Bone marrow (tissue), 2 donors: ENCODE measurements at regions not wholly inside any gene's neighbourhood (a gene's known extent, or its start where the extent isn't known, plus 50 kb on each side); places are given as distances from the start of the nearest gene placed in this dataset.

Experiments used
- DNase-seq, 2 donors: peaks; one replicate each; lab custom pipeline; 2025; lab: John Stamatoyannopoulos, UW

GRCh38 chr1:57922130-57922529 lies 498.3 kb upstream of the DAB1 start:
- DNase-seq = no peak

- DNase-seq = no peak
Measured at GRCh38 chr1:57916041-57916440, 492.2 kb upstream of the DAB1 start.

DNA sequence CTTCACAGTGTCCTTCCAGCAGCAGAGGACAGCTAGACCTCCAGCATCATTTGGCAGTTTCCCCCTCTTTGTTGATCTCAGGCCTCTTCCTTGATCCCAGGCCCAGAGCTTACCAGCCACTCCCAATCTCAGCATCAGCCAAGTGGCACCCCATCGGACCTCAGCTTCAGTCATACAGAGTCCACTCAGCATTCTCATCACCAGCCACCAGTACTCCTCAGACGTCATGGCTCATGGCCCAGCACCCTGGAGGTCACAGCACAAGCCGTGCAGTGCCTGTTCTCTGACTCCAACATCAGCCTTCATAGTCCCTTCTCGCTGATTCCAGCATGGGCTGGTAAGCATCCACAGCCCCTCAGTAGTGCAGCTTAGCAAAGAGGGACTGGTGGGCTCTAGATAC lies 487.6 kb upstream of the DAB1 start:
- DNase-seq = no peak

- DNase-seq = no peak
Measured at GRCh38 chr1:57910782-57911181, 486.9 kb upstream of the DAB1 start.

DNA sequence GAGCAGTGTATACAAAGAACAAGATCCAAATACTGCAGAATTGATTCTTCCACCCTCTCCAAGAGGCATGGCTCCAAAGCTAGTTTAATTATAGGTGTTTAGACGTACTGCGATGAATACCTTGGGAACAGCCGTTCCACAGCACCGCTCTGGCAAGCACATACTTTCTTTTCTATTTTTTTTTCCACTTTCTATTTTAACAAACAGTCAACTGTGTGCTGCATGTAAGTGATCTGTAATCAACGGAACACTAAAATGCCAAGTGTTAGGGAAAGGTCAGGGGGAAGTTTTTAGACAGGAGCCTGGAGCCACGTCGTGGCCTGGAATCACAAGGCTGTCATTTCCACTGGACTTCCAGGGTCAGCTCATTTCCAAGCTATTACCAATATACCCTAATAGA lies 486.4 kb upstream of the DAB1 start:
- DNase-seq = no peak

DNA sequence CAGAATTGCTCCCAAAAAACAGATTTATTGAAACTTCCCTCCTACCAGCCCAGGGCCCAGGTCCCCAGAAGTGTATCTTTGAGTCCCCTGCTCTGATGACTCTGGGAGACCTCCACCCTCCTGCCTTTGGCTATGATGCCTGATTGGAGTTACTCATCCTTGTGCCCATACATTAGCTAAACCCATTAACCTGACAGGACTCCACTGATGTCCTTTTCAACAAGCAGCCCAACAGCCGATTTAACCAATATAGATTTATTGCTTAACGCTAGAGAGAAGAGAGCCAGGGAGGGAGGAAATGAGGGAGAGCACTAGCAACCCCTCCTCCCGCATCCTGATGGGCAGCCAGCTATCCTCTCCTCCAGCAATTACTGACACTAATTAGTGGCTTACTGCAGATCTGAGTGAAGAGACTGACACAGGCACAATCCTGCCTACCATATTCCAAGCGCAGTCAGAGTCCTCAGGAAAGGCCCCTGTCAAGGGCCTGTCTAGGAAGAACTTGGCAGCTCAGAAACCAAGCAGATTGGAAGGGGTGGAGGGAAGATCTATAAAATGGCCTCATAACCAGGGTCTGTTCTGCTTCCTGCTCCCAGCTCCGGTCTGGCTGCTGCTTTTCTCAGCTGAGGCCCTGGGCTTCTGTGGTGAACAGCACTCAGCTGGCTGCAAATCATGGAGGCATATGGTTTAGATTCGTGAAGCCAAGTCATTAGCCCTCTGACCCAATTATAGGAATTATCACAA lies 484.5 kb upstream of the DAB1 start:
- no peak for DNase-seq

DNA sequence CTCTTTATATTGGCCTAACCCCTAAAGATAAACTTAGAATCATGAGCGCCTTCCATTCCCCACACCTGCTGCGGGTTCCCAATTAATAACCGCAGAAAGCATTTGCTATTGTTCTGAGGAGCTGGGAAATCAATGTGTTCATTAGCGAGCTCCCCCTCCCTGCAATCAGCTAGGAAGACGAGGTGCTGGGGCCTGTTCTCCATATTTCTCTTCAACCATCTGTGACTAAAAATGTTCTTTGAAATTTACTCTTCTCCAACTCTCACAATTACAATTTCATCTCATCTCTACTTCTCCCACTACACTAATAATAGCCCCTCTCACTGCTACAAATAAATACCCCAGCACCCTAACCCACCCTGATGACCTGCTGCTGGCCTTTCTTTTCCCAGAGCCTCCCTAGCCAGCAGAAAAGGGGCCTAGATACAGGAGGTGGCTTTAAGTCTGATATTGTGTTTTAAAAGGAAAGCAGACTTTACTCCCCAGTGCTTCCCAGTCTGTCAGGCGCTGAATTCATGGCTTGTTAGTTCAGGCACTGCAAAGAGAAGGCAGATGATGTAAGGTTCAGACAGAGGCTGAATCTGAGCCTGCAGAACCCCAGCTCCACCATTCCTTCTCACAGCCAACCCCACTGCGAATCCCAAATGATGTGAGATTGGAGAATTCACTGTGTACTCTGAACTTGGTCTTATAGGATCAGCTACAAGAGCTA lies 477.5 kb upstream of the DAB1 start:
- no peak for DNase-seq

- DNase-seq = no peak
Measured at GRCh38 chr1:57898531-57898930, 474.7 kb upstream of the DAB1 start.

DNA sequence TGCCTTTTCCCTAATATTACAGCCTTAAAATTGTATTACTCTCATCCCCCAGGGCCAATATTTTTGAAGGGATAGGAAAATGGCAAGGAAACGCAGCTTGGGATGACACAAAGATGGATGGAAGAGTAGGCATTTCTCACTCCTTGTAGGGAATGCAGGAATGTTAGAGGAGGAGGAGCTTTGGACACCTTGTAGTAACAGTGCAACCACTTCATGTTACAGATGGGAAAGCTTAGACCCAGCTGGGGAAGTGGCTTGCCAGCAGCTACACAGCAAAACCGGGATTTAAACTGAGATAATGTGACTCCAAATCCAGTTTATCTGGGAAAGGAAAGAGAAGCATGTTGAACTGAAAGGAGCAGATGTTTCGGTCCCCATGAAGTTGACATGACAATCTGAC lies 473.7 kb upstream of the DAB1 start:
- DNase-seq = no peak

DNA sequence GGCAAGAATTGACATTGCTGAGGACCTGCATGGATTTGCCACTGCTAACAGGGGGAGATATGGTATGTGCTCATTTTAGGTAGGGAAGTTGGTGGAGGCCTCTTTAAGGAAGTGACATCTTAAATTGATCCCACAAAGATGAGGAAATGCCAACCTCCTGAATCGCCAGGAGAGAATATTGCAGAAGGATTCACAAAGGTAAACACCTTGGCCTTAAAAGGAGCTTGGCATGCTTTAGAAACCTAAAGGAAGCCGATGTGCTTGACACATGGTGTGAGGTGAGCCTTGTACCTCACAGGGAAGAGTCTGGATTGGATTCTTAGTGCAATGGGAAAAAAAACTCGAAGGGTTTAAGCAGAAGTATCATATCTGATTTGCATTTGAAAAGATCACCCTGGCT lies 470.5 kb upstream of the DAB1 start:
- no peak for DNase-seq

GRCh38 chr1:57889676-57890320 lies 465.9 kb upstream of the DAB1 start:
- no peak for DNase-seq

DNA sequence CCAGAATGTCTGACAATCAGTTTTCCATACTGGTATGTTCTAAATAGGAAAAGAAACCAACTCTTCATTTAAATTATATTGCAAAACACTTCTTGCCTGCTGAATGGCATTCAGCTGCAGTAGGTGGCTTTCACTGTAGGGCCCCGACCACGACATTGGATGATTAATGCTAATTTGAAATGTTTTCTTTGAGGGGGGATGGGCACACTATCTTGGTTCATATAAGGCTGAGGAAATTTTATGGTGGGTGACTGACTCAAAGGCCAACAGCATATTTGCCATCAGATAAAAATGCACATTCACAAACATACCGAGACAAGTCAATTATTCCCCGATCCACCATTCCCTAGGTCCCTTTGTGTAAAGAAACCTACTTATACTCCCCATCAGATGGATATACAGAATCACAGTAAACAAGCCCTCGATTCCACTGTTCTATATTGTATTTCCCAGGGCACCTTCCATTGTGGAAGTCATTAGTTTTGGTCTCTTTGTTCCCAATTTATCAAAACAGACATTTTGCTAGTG lies 464.2 kb upstream of the DAB1 start:
- no peak for DNase-seq

- no peak for DNase-seq
Measured at GRCh38 chr1:57886376-57886775, 462.5 kb upstream of the DAB1 start.

DNA sequence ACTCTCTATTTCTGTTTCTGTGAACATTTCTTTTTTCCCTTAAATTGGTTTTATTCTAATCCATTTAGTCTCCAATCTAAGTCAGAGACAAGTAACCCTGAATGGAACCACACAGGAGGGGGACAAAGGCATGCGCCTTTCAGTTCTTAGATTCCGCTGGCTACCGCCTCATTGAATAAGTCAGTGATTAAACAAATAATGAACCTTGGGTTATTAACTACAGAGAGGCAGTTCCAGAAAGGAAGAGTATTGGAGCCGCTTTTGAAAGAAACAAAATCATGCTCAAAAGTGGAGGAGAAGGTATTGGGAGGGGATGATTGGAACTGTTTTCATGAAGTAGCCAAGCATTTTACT lies 459.8 kb upstream of the DAB1 start:
- DNase-seq = no peak

DNA sequence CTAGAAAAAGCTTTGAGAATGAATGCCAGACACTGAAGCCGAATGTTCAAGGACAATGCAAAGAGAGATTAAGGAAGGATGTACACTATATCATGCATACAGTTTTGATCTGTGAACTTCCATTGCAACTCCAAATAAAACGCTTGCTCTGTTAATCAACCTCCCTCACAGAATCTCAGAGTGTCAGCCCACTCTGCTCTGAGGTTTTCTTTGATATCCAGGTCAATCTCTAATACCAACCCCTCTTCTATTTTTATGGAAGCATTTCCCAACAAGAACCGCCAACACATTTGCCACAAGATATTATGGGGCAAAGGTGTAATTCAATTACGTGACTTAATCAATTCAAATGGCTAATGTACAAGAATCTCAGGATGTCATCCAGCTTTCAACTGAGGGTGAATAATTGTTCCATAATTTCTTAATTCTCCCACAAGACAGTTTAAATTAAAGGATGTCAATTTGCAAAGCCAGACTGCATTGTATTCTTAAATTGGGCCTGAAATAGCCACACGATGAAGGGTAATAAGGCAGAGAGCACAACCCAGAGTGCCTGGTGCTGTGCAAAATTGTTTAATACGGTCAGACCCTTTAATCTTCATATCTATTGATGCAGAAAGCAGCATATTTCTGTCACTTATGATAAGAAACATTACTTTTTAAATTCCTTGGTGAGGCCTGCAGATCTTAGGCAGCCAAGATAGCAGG lies 459.2 kb upstream of the DAB1 start:
- DNase-seq = no peak

- no peak for DNase-seq
Measured at GRCh38 chr1:57882072-57882471, 458.2 kb upstream of the DAB1 start.

DNA sequence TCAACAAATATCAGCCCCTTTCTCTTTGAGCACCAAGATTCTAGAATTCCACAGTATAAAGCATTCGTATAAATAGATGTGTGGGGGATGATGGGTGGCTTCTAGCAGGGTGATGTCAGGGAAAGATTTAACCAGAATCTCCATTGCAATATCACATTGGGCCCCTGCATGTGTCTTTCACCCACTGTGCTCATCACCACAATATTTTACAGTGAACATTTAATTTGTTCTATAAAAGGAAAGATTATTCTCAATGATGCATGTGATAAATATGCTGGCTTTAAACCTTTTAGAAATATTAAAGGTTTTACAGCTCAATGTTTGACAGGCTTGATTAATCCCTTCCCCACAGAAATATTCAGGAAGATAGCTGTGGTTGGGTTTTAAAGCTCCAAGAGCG lies 457.8 kb upstream of the DAB1 start:
- no peak for DNase-seq

DNA sequence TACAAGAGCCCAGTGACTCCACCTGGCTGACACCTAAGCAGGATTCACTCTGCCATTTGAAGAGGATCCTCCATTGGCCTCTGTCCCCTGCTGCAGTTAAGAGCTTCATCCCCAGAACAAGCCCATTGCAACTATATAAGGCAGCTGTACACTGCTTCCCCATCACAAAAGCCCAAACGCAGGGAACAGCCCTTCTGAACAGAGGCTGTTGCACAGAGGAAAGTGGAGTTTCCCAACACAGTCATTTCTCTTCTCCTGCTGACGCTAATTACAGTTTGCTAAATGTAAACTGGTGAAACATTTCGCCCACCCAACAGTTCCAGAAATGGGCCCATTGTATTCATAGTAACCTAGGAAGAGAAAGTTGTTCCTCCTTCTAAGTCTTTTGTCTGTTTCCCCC lies 455.8 kb upstream of the DAB1 start:
- DNase-seq = no peak

- DNase-seq = no peak
Measured at GRCh38 chr1:57874418-57874877, 450.6 kb upstream of the DAB1 start.

- DNase-seq = no peak
Measured at GRCh38 chr1:57872913-57873312, 449.1 kb upstream of the DAB1 start.

DNA sequence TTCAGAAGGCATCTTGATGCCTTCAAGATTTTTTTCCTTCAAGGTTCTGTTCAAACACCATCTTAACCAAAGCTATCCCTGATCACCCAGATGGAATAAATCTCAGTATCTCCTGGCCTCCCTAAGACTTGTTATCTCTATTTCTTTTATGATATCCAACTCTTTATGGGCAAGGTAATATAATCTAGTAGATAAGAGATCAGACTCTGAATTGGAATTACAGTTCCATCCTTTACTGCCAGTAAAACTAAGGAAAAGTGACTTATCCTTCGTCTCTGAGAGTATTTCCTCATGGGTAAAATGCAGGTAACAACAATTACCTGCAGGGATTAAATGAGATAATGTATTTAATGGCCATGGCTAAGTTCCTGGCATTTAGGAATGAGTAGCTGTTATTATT lies 445.0 kb upstream of the DAB1 start:
- no peak for DNase-seq

DNA sequence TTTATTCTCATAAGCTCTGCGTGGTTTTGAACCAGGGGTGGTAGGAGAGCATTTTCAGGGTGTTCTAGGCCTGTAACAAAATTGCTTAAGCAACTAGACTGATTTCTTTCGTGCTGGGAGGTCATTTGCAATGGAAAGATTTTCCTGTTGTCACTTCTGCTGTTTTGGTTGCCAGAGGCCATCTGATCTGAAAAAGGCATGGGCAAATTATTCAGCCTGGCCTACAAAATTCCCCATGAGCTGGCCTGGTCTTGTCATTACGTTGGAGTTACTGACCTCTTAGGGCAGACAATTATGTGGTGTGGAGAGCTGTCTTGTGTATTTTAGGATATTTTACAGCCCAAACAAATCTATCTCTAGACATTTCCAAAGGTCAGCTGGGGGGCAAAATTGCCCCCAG lies 444.4 kb upstream of the DAB1 start:
- no peak for DNase-seq
